ENCODE measurements at regions not wholly inside any gene's neighbourhood (a gene's known extent, or its start where the extent isn't known, plus 50 kb on each side); places are given as distances from the start of the nearest gene placed in this dataset.

DNA sequence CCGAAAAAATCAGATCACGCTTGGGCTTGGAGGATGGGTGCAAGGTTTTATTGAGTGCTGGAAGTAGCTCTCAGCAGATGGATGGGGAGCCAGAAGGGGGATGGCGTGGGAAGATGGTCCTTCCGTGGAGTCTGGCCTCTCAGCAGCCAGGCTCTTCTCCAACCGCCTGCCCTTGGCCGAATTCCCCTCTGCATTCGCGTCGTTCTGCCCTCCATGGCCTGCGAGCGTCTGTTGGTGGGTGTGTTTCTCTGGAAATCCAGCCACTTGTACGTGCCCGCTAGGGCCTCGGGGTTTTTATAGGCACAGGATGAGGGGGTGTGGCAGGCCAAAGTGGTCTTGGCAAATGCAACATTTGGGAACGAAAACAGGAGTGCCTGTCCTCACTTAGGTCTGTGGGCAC, 815.2 kb downstream of the TSN start:
- TF ChIP-seq GTF2F1 (IDR thresholded peaks at IDR 0.05; ENCODE audit: borderline replicate concordance, low read depth, low read length), result no peak
- no peak for TF ChIP-seq ZNF274 (IDR thresholded peaks at IDR 0.05; ENCODE audit: borderline replicate concordance, extremely low read depth, low read length)
- TF ChIP-seq CTCF (IDR thresholded peaks at IDR 0.05; ENCODE audit: control extremely low read depth in 1 of 3, insufficient read depth in 1 of 3, low read depth in 1 of 3, low read length in 3 of 3), result no peak
- no peak for TF ChIP-seq CEBPB (IDR thresholded peaks at IDR 0.05; ENCODE audit: low read depth, low read length)
- no peak for TF ChIP-seq SP2 (IDR thresholded peaks at IDR 0.05; ENCODE audit: low read length)
- TF ChIP-seq, protein P1, sequence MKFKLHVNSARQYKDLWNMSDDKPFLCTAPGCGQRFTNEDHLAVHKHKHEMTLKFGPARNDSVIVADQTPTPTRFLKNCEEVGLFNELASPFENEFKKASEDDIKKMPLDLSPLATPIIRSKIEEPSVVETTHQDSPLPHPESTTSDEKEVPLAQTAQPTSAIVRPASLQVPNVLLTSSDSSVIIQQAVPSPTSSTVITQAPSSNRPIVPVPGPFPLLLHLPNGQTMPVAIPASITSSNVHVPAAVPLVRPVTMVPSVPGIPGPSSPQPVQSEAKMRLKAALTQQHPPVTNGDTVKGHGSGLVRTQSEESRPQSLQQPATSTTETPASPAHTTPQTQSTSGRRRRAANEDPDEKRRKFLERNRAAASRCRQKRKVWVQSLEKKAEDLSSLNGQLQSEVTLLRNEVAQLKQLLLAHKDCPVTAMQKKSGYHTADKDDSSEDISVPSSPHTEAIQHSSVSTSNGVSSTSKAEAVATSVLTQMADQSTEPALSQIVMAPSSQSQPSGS (IDR thresholded peaks at IDR 0.05; ENCODE audit: low read length), result no peak
- TF ChIP-seq SP1 (IDR thresholded peaks at IDR 0.05; ENCODE audit: low read depth, low read length), result no peak
- no peak for TF ChIP-seq EP300 (IDR thresholded peaks at IDR 0.05; ENCODE audit: borderline replicate concordance in 1 of 2, low read depth in 2 of 2, low read length in 2 of 2)
- no peak for TF ChIP-seq SP4 (IDR thresholded peaks at IDR 0.05; ENCODE audit: low read length)
- TF ChIP-seq JUND (IDR thresholded peaks at IDR 0.05; ENCODE audit: low read length), result no peak
- no peak for TF ChIP-seq POLR2A (IDR thresholded peaks at IDR 0.05; ENCODE audit: control extremely low read depth in 1 of 2, low read depth in 2 of 2, low read length in 2 of 2)
- TF ChIP-seq EZH2 (IDR thresholded peaks at IDR 0.05; ENCODE audit: low read depth, low read length, severe bottlenecking), result no peak
- TF ChIP-seq JUN (IDR thresholded peaks at IDR 0.05; ENCODE audit: low read depth, low read length), result no peak
